ENCODE measurements at regions not wholly inside any gene's neighbourhood (a gene's known extent, or its start where the extent isn't known, plus 50 kb on each side); places are given as distances from the start of the nearest gene placed in this dataset.

DNA sequence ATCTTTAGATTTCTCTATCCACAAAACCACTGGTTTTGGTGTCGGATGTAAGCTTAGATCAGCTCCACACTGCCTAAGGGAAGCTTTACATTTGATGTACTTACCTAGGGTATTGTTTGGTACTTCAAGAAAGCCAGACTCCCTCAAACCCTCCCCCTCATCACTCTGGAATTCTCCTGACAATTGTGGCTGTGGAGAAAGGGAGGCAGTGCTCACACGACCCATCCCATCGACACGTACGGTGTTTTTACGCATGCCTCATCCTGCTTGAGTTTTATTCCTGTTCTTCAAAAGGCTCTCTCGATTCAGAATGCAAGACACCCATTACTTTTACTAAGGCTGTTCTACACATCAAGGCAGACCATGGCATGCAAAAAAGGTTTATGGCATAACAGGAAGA is 67.3 kb upstream of the ONECUT1 start:
- Histone ChIP-seq H3K27me3 (no peaks in the 10 kb centered on the region), H3K9me3 (no peaks in the 10 kb centered on the region), H3K27ac (no peak overlapping the region), H3K36me3 (no peaks in the 10 kb centered on the region), H3K9ac (no peak overlapping the region), H3K4me3 (no peak overlapping the region), H4K20me1 (no peaks in the 10 kb centered on the region), H3K4me1 (no peaks in the 10 kb centered on the region), H3K4me2 (no peak overlapping the region)
- TF ChIP-seq Cebpa-rat (IDR thresholded peaks at IDR 0.05), result no peak

GRCh38 chr15:52856286-52856685 is 66.2 kb upstream of the ONECUT1 start:
- H3K36me3 ChIP-seq, result no peaks in the 10 kb centered on the region
- H3K4me1 ChIP-seq, result no peaks in the 10 kb centered on the region
- TF ChIP-seq Cebpa-rat (IDR thresholded peaks at IDR 0.05), result no peak
- no peaks in the 10 kb centered on the region for H3K27me3 ChIP-seq
- no peak overlapping the region for H3K27ac ChIP-seq
- no peak overlapping the region for H3K9ac ChIP-seq
- no peak overlapping the region for H3K4me2 ChIP-seq
- no peaks in the 10 kb centered on the region for H4K20me1 ChIP-seq
- no peaks in the 10 kb centered on the region for H3K9me3 ChIP-seq
- H3K4me3 ChIP-seq, result no peak overlapping the region

GRCh38 chr15:52855157-52855556 is 65.0 kb upstream of the ONECUT1 start:
- H3K27ac ChIP-seq, result no peak overlapping the region
- H3K4me1 ChIP-seq, result no peaks in the 10 kb centered on the region
- no peak for TF ChIP-seq Cebpa-rat (IDR thresholded peaks at IDR 0.05)
- H3K9me3 ChIP-seq, result no peaks in the 10 kb centered on the region
- H3K4me3 ChIP-seq, result no peak overlapping the region
- H3K4me2 ChIP-seq, result no peak overlapping the region
- no peaks in the 10 kb centered on the region for H3K36me3 ChIP-seq
- H4K20me1 ChIP-seq, result no peaks in the 10 kb centered on the region
- H3K9ac ChIP-seq, result no peak overlapping the region
- no peaks in the 10 kb centered on the region for H3K27me3 ChIP-seq

DNA sequence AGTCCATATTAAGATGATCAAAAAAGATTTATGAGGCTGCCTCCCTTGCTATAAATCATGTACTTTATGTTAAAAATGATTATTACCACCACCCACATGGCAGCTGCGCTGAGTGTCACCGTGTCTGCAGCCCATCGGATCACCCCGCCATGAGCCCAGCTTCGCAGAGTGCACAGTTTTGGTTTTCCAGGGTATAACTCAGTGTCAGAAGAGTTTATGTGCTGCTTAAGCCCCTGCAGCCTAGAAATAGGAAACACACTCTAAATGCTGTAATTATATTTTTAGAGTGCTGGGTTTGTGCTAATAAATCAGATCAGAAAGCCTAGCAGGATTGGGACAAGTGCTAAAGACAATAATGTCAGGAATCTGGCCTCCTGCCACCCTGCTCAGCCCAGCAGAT is 54.7 kb upstream of the ONECUT1 start:
- H3K27me3 ChIP-seq, result no peaks in the 10 kb centered on the region
- no peaks in the 10 kb centered on the region for H3K36me3 ChIP-seq
- H3K4me1 ChIP-seq, result no peaks in the 10 kb centered on the region
- TF ChIP-seq Cebpa-rat (IDR thresholded peaks at IDR 0.05), result no peak
- H3K4me2 ChIP-seq, result no peak overlapping the region
- no peak overlapping the region for H3K27ac ChIP-seq
- no peaks in the 10 kb centered on the region for H3K9me3 ChIP-seq
- H3K4me3 ChIP-seq, result no peak overlapping the region
- no peaks in the 10 kb centered on the region for H4K20me1 ChIP-seq
- H3K9ac ChIP-seq, result no peak overlapping the region
